Mesenchymal stem cell (in vitro differentiated cells and primary cell): ENCODE measurements at regions not wholly inside any gene's neighbourhood (a gene's known extent, or its start where the extent isn't known, plus 50 kb on each side); places are given as distances from the start of the nearest gene placed in this dataset.

Source experiments
- DNase-seq: peaks from one replicate; pipeline ENCODE4 v3.0.0-alpha.2; 2013
- H2AFZ ChIP-seq: one replicate; pipeline ENCODE4 v1.6.1; 2013; ENCODE audit warnings: low read depth, mild to moderate bottlenecking, control low read depth, inconsistent platforms, low read length, moderate library complexity
- H2AK5ac ChIP-seq: 2 replicates; pipeline ENCODE4 v1.6.1; 2013; ENCODE audit warnings: low read length, moderate library complexity, mild to moderate bottlenecking, inconsistent platforms; ENCODE audit not compliant: severe bottlenecking
- H2BK120ac ChIP-seq: one replicate; pipeline ENCODE4 v1.6.1; 2013; ENCODE audit warnings: low read depth, mild to moderate bottlenecking, inconsistent platforms, low read length, moderate library complexity
- H2BK12ac ChIP-seq, 2 experiments: one replicate each; pipeline ENCODE4 v1.6.1; 2013; ENCODE audit warnings: inconsistent platforms in 2 of 2, low read length in 2 of 2, mild to moderate bottlenecking in 2 of 2, moderate library complexity in 2 of 2, control low read depth in 1 of 2
- H2BK15ac ChIP-seq: one replicate; pipeline ENCODE4 v1.6.1; 2013; ENCODE audit warnings: mild to moderate bottlenecking, low read depth, inconsistent platforms; ENCODE audit not compliant: poor library complexity, severe bottlenecking
- H2BK5ac ChIP-seq: 2 replicates; pipeline ENCODE4 v1.6.1; 2013; ENCODE audit warnings: low read depth, mild to moderate bottlenecking, low read length, control low read depth, inconsistent platforms; ENCODE audit not compliant: poor library complexity, severe bottlenecking
- H3K14ac ChIP-seq, 2 experiments: one replicate each; pipeline ENCODE4 v1.6.1; 2013; ENCODE audit warnings: inconsistent platforms in 2 of 2, low read length in 2 of 2, control low read depth in 1 of 2, mild to moderate bottlenecking in 1 of 2, moderate library complexity in 1 of 2
- H3K18ac ChIP-seq, 2 experiments: one replicate each; pipeline ENCODE4 v1.6.1; 2013; ENCODE audit warnings: inconsistent platforms in 2 of 2, low read length in 2 of 2, control low read depth in 1 of 2, low read depth in 1 of 2, mild to moderate bottlenecking in 1 of 2
- H3K23ac ChIP-seq, 2 experiments: one replicate each; pipeline ENCODE4 v1.6.1; 2013; ENCODE audit warnings: inconsistent platforms in 2 of 2, low read length in 2 of 2, mild to moderate bottlenecking in 2 of 2, moderate library complexity in 2 of 2, control low read depth in 1 of 2
- H3K27ac ChIP-seq: 2 replicates; pipeline ENCODE4 v1.5.1; 2013; ENCODE audit warnings: mild to moderate bottlenecking, moderate library complexity, low read length, control low read depth, inconsistent platforms; ENCODE audit not compliant: poor library complexity, severe bottlenecking
- H3K27me3 ChIP-seq, 2 experiments: 2 replicates each; pipeline versions ENCODE4 v1.6.1 to v1.7.0; 2013; ENCODE audit warnings: low read length in 2 of 2, mild to moderate bottlenecking in 2 of 2, moderate library complexity in 2 of 2, control low read depth in 1 of 2, inconsistent platforms in 1 of 2; ENCODE audit not compliant: control insufficient read depth in 1 of 2, insufficient read depth in 1 of 2
- H3K36me3 ChIP-seq, 2 experiments: 2 replicates each; pipeline versions ENCODE4 v1.6.1 to v1.7.0; 2013; ENCODE audit warnings: low read length in 2 of 2, control low read depth in 1 of 2, inconsistent platforms in 1 of 2, low read depth in 1 of 2, mild to moderate bottlenecking in 1 of 2; ENCODE audit not compliant: insufficient read depth in 2 of 2, control insufficient read depth in 1 of 2
- H3K4ac ChIP-seq, 2 experiments: one replicate each; pipeline ENCODE4 v1.6.1; 2013; ENCODE audit warnings: inconsistent platforms in 2 of 2, low read length in 2 of 2, mild to moderate bottlenecking in 2 of 2, moderate library complexity in 2 of 2, control low read depth in 1 of 2, low read depth in 1 of 2
- H3K4me1 ChIP-seq: 2 replicates; pipeline ENCODE4 v1.6.1; 2013; ENCODE audit warnings: low read depth, low read length, control low read depth; ENCODE audit not compliant: control insufficient read depth, insufficient read depth
- H3K4me2 ChIP-seq: 2 replicates; pipeline ENCODE4 v1.6.1; 2013; ENCODE audit warnings: low read length, mild to moderate bottlenecking, inconsistent platforms; ENCODE audit not compliant: poor library complexity, severe bottlenecking
- H3K4me3 ChIP-seq, 2 experiments: 2 replicates each; pipeline versions ENCODE4 v1.5.1 to v1.7.0; 2013; ENCODE audit warnings: low read length in 2 of 2, mild to moderate bottlenecking in 2 of 2, control low read depth in 1 of 2, low read depth in 1 of 2; ENCODE audit not compliant: insufficient read depth in 1 of 2
- H3K79me1 ChIP-seq: replicated peaks from 2 replicates; pipeline ENCODE4 v1.6.1; 2013; ENCODE audit warnings: mild to moderate bottlenecking, control low read depth, low read length, inconsistent platforms; ENCODE audit not compliant: poor library complexity, severe bottlenecking
- H3K9ac ChIP-seq: 2 replicates; pipeline ENCODE4 v1.7.0; 2013; ENCODE audit warnings: mild to moderate bottlenecking, low read length, moderate library complexity
- H3K9me3 ChIP-seq: 2 replicates; pipeline ENCODE4 v1.7.0; 2013; ENCODE audit warnings: mild to moderate bottlenecking, low read length; ENCODE audit not compliant: control insufficient read depth
- H4K8ac ChIP-seq: one replicate; pipeline ENCODE4 v1.6.1; 2013; ENCODE audit warnings: inconsistent platforms, mild to moderate bottlenecking, low read length, moderate library complexity
- H4K91ac ChIP-seq: one replicate; pipeline ENCODE4 v1.6.1; 2013; ENCODE audit warnings: mild to moderate bottlenecking, low read length, inconsistent platforms
- WGBS: methylation state at CpG from one replicate; pipeline ENCODE4 v1.1.7; 2013; ENCODE audit warnings: mixed read lengths; 5-methylcytosine and 5-hydroxymethylcytosine counted together

DNA sequence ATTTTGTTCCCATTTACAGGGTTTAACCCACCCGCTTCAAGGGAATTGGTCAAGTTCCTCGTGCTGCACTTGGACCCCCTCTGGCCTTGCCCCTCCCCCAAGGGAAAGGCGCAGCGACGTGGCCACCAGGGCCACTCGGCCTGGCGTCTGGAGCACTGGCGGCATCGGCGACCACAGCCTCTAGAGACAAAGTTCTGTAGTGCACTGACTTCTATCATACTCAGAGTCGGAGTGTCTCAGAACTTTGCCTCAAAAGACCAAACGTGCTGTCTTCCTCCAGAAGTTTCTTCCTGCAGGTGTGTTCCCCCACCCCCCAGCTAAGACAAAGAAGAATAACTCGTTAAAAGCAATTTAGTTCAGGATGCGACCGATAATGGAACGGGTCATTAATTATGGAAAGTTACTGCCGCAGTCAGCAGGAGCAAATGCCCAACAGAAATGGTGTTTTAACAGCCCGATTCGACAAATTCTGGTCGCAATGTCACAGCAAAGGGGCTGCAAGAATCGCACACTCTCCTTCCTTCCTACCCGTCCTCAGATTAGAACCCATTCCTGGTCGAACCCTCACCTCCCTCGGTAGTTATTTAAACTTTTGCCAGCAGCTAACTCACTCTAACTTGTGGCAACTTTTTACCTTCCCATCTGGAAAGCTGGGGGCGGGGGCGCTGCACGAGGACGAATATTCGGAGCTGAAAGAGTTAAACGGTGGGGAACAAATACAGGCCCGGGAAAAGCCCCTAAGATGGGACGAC lies 202.1 kb upstream of the NFE2L3 start:
- H3K4me3 ChIP-seq, result peak overlapping the region; percentile 72 to 87
- no peaks in the 10 kb centered on the region for H3K79me1 ChIP-seq
- no peaks in the 10 kb centered on the region for H3K9me3 ChIP-seq
- peak overlapping the region; percentile 19 for H4K8ac ChIP-seq
- peak overlapping the region; percentile 54 for H2BK120ac ChIP-seq
- peak overlapping the region; percentile 89 for H3K4me2 ChIP-seq
- WGBS, result 2% methylated on average over 31 of the region's 32 CpGs
- H3K4ac ChIP-seq, result peak overlapping the region in 1 of 2 experiments; percentile 58
- H3K23ac ChIP-seq, result no peak overlapping the region
- H3K36me3 ChIP-seq, result no peaks in the 10 kb centered on the region
- no peak overlapping the region for H3K14ac ChIP-seq
- H2BK5ac ChIP-seq, result no peak overlapping the region
- H2BK15ac ChIP-seq, result no peak overlapping the region
- H3K4me1 ChIP-seq, result peaks cover 16% of the 10 kb centered on the region
- DNase-seq, result peak; percentile 45
- H4K91ac ChIP-seq, result no peak overlapping the region
- H2BK12ac ChIP-seq, result no peak overlapping the region
- H2AK5ac ChIP-seq, result no peak overlapping the region
- H3K18ac ChIP-seq, result peak overlapping the region in 1 of 2 experiments; percentile 25
- H3K9ac ChIP-seq, result peak overlapping the region; percentile 87
- peaks cover 0 to 24% of the 10 kb centered on the region in 2 experiments for H3K27me3 ChIP-seq
- peak overlapping the region; percentile 49 for H2AFZ ChIP-seq
- H3K27ac ChIP-seq, result no peak overlapping the region

DNA sequence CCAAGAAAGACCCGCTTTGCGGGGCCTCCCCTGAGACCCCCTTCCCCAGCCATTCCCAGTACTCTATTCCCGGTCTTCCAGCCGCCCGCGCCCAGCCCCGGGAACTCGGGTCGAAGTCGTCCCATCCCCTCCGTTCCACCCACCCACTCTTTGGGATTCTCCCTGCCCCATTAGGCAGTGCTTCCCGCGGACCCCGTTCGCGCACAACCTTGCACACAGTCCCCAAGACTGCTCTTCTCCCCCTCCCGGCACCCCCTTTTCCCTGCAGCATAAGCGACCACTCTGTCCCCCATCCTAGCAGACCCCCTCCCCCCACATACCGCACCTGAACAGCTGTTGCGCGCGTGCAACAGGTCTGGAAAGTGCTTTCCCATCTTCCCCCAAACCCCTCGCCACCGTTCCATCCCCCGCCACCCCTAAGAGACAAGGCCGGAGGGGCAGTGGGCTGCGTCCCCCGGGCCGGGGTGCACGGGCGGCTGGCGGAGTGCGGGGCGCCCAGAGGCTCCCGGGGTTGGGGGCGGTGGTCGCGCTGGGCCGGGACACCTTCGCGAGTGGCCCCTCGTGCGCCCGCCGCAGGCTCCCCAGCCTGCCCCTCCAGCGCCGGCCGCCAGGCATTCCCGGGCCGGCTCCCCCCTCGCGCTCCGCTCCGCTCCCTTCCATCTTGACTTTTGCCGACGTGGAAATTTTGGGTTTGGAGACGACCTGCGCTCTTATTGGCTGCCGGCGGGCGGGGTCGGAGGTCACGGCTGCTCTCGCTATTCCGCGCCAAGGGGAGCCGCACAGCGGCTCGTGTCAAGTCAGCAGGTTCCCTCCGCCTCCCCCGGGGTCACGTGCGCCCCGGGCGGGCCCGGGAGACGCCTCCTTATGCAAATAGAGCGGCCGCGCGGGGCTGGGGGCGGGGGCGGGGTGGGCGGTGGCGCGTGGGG lies 201.2 kb upstream of the NFE2L3 start:
- peak; percentile 85 for DNase-seq
- under 1% methylated on average over 60 of the region's 86 CpGs for WGBS
- H3K27me3 ChIP-seq, result peaks cover 0 to 18% of the 10 kb centered on the region in 2 experiments
- peak overlapping the region in 1 of 2 experiments; percentile 71 for H3K14ac ChIP-seq
- peak overlapping the region; percentile 68 for H2BK15ac ChIP-seq
- peak overlapping the region; percentile 89 for H3K4me2 ChIP-seq
- H2BK120ac ChIP-seq, result peak overlapping the region; percentile 79
- peak overlapping the region in 1 of 2 experiments; percentile 77 for H3K23ac ChIP-seq
- H4K8ac ChIP-seq, result peak overlapping the region; percentile 91
- peak overlapping the region; percentile 72 to 87 for H3K4me3 ChIP-seq
- peak overlapping the region; percentile 87 for H3K9ac ChIP-seq
- peaks cover 16% of the 10 kb centered on the region for H3K4me1 ChIP-seq
- H3K4ac ChIP-seq, result peak overlapping the region in 1 of 2 experiments; percentile 82
- H3K79me1 ChIP-seq, result no peaks in the 10 kb centered on the region
- H3K36me3 ChIP-seq, result no peaks in the 10 kb centered on the region
- no peaks in the 10 kb centered on the region for H3K9me3 ChIP-seq
- peak overlapping the region; percentile 49 for H2AFZ ChIP-seq
- H3K27ac ChIP-seq, result no peak overlapping the region
- H3K18ac ChIP-seq, result peak overlapping the region; percentile 92 to 95
- H2AK5ac ChIP-seq, result no peak overlapping the region
- H2BK5ac ChIP-seq, result no peak overlapping the region
- peak overlapping the region; percentile 79 for H4K91ac ChIP-seq
- peak overlapping the region in 1 of 2 experiments; percentile 38 for H2BK12ac ChIP-seq

DNA sequence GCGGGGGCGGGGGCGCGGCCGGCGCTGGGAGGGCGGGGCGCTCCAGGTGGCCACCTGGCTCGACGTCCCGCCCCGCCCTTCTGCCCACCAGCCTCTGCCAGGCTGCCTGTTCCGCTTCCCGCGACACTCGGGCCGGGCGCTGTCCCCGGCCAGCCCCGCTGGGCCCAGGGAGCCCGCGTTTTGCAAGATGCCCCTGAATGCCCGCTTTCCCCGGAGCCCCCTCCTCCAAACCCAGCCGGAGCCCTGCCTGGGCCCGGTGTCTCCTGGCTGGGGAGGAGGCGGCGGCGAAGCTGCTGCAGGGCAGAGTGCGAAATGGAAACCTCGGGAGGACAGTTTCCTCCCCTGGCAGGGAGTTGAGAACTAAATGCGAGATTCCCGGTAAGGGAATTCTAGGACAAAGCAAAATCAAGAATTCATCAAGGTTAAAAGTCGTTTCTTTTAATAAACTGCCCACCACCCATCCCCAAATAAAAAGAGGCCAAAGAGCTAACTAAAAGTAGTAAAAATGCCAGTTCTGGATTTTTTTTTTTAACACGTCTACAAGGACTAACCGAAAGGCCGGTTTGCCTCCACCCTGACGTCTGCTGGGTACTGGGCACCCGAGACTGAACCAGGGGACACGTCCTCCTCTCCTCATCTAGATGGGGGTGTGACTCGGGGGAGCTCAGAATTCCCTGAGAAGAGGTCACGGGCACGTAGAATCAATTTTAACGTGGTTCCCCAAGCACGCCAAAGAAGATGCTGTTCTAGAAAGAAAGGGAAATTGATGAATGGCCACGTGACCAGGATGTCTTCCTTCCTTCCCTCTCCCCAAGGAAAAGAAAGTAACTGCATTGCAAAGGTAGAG lies 200.4 kb upstream of the NFE2L3 start:
- 18% methylated on average over 29 of the region's 46 CpGs for WGBS
- H3K4me3 ChIP-seq, result peak overlapping the region; percentile 72 to 75
- H3K36me3 ChIP-seq, result no peaks in the 10 kb centered on the region
- peak overlapping the region; percentile 50 to 80 for H3K18ac ChIP-seq
- peaks cover 0 to 20% of the 10 kb centered on the region in 2 experiments for H3K27me3 ChIP-seq
- H3K4me1 ChIP-seq, result peaks cover 16% of the 10 kb centered on the region
- no peaks in the 10 kb centered on the region for H3K9me3 ChIP-seq
- H3K79me1 ChIP-seq, result no peaks in the 10 kb centered on the region
- peak overlapping the region; percentile 67 for H2BK15ac ChIP-seq
- no peak overlapping the region for H2BK5ac ChIP-seq
- H3K27ac ChIP-seq, result no peak overlapping the region
- peak overlapping the region; percentile 66 to 67 for H3K4ac ChIP-seq
- H2AFZ ChIP-seq, result peak overlapping the region; percentile 66
- H4K91ac ChIP-seq, result no peak overlapping the region
- H2AK5ac ChIP-seq, result no peak overlapping the region
- H3K23ac ChIP-seq, result no peak overlapping the region
- peak overlapping the region; percentile 85 for H3K9ac ChIP-seq
- H2BK12ac ChIP-seq, result peak overlapping the region in 1 of 2 experiments; percentile 76
- H4K8ac ChIP-seq, result peak overlapping the region; percentile 90
- peak overlapping the region; percentile 97 for H3K4me2 ChIP-seq
- no peak overlapping the region for H3K14ac ChIP-seq
- H2BK120ac ChIP-seq, result peak overlapping the region; percentile 79
- peak; percentile 27 for DNase-seq
